GM18511 (cell line): ENCODE measurements at regions not wholly inside any gene's neighbourhood (a gene's known extent, or its start where the extent isn't known, plus 50 kb on each side); places are given as distances from the start of the nearest gene placed in this dataset.
"Not testable (repeated sequence)": the region's sequence is repeated elsewhere in the genome, so short reads cannot be mapped to it uniquely, and the experiment has no call there.

Source experiments
- ATAC-seq: cut with Tn5 transposase; IDR thresholded peaks from one replicate; pipeline ENCODE4 v1.9.1; 2021; ENCODE audit warnings: mild to moderate bottlenecking, moderate library complexity; ENCODE audit not compliant: unreplicated experiment

- no peak for ATAC-seq
These were observed 466.6 kb upstream of the PHF14 start for GRCh38 chr7:10507032-10507431.

GRCh38 chr7:10521306-10521705 is 452.4 kb upstream of the PHF14 start:
- ATAC-seq: no peak

GRCh38 chr7:10533429-10533828 is 440.2 kb upstream of the PHF14 start:
- not testable (repeated sequence) for ATAC-seq

GRCh38 chr7:10536561-10536960 is 437.1 kb upstream of the PHF14 start:
- ATAC-seq: no peak

- ATAC-seq: peak; percentile 72
These were observed 435.9 kb upstream of the PHF14 start for GRCh38 chr7:10537764-10538163.

GRCh38 chr7:10557375-10557774 is 416.3 kb upstream of the PHF14 start:
- no peak for ATAC-seq

GRCh38 chr7:10560497-10560896 is 413.2 kb upstream of the PHF14 start:
- ATAC-seq: no peak

GRCh38 chr7:10568891-10569290 is 404.8 kb upstream of the PHF14 start:
- ATAC-seq: no peak

- no peak for ATAC-seq
These were observed 401.9 kb upstream of the PHF14 start for GRCh38 chr7:10571759-10572158.

GRCh38 chr7:10577866-10578374 is 395.8 kb upstream of the PHF14 start:
- no peak for ATAC-seq

- ATAC-seq: no peak
These were observed 394.1 kb upstream of the PHF14 start for GRCh38 chr7:10579561-10579960.

GRCh38 chr7:10584886-10585285 is 388.8 kb upstream of the PHF14 start:
- no peak for ATAC-seq

- ATAC-seq: no peak
These were observed 385.6 kb upstream of the PHF14 start for GRCh38 chr7:10588084-10588483.

GRCh38 chr7:10592604-10593003 is 381.1 kb upstream of the PHF14 start:
- ATAC-seq: no peak

- no peak for ATAC-seq
These were observed 380.6 kb upstream of the PHF14 start for GRCh38 chr7:10593080-10593479.

- no peak for ATAC-seq
These were observed 376.8 kb upstream of the PHF14 start for GRCh38 chr7:10596827-10597226.

- ATAC-seq: no peak
These were observed 369.5 kb upstream of the PHF14 start for GRCh38 chr7:10604128-10604527.

- ATAC-seq: no peak
These were observed 360.7 kb upstream of the PHF14 start for GRCh38 chr7:10612950-10613349.

- ATAC-seq: no peak
These were observed 354.7 kb upstream of the PHF14 start for GRCh38 chr7:10618953-10619352.

GRCh38 chr7:10632712-10633111 is 341.0 kb upstream of the PHF14 start:
- ATAC-seq: no peak

- no peak for ATAC-seq
These were observed 339.4 kb upstream of the PHF14 start for GRCh38 chr7:10634239-10634638.

- ATAC-seq: no peak
These were observed 335.7 kb upstream of the PHF14 start for GRCh38 chr7:10637991-10638390.

GRCh38 chr7:10643545-10643944 is 330.1 kb upstream of the PHF14 start:
- ATAC-seq: no peak

- ATAC-seq: no peak
These were observed 328.8 kb upstream of the PHF14 start for GRCh38 chr7:10644849-10645248.
